HG03139 (cell line): ENCODE measurements at regions not wholly inside any gene's neighbourhood (a gene's known extent, or its start where the extent isn't known, plus 50 kb on each side); places are given as distances from the start of the nearest gene placed in this dataset.
"Not testable (repeated sequence)": the region's sequence is repeated elsewhere in the genome, so short reads cannot be mapped to it uniquely, and the experiment has no call there.

ENCODE experiments used
- ATAC-seq: cut with Tn5 transposase; IDR thresholded peaks from one replicate; pipeline ENCODE4 v1.9.1; 2021; ENCODE audit not compliant: unreplicated experiment

GRCh38 chr4:97027728-97028410 is 1115.4 kb downstream of the STPG2 start:
- ATAC-seq = no peak

- ATAC-seq = no peak
Observed at GRCh38 chr4:97028785-97029184, 1114.5 kb downstream of the STPG2 start.

- not testable (repeated sequence) for ATAC-seq
Observed at GRCh38 chr4:97037411-97038145, 1105.7 kb downstream of the STPG2 start.

- no peak for ATAC-seq
Observed at GRCh38 chr4:97038146-97038516, 1105.1 kb downstream of the STPG2 start.

- no peak for ATAC-seq
Observed at GRCh38 chr4:97072666-97073065, 1070.6 kb downstream of the STPG2 start.

- no peak for ATAC-seq
Observed at GRCh38 chr4:97073194-97073593, 1070.1 kb downstream of the STPG2 start.

GRCh38 chr4:97074531-97074930 is 1068.7 kb downstream of the STPG2 start:
- ATAC-seq = no peak

GRCh38 chr4:97081951-97082350 is 1061.3 kb downstream of the STPG2 start:
- no peak for ATAC-seq

GRCh38 chr4:97097036-97097435 is 1046.2 kb downstream of the STPG2 start:
- not testable (repeated sequence) for ATAC-seq

- not testable (repeated sequence) for ATAC-seq
Observed at GRCh38 chr4:97101171-97101570, 1042.1 kb downstream of the STPG2 start.

- no peak for ATAC-seq
Observed at GRCh38 chr4:97103252-97103651, 1040.0 kb downstream of the STPG2 start.

GRCh38 chr4:97104006-97104405 is 1039.3 kb downstream of the STPG2 start:
- no peak for ATAC-seq

GRCh38 chr4:97104666-97105065 is 1038.6 kb downstream of the STPG2 start:
- no peak for ATAC-seq

GRCh38 chr4:97105347-97106099 is 1037.8 kb downstream of the STPG2 start:
- no peak for ATAC-seq

GRCh38 chr4:97106161-97106560 is 1037.1 kb downstream of the STPG2 start:
- no peak for ATAC-seq

GRCh38 chr4:97110506-97110905 is 1032.8 kb downstream of the STPG2 start:
- no peak for ATAC-seq

- ATAC-seq = no peak
Observed at GRCh38 chr4:97116511-97116910, 1026.8 kb downstream of the STPG2 start.

GRCh38 chr4:97121493-97121892 is 1021.8 kb downstream of the STPG2 start:
- no peak for ATAC-seq

GRCh38 chr4:97123573-97123972 is 1019.7 kb downstream of the STPG2 start:
- no peak for ATAC-seq

- no peak for ATAC-seq
Observed at GRCh38 chr4:97132435-97132834, 1010.8 kb downstream of the STPG2 start.

GRCh38 chr4:97134456-97134855 is 1008.8 kb downstream of the STPG2 start:
- ATAC-seq = no peak

GRCh38 chr4:97139791-97140190 is 1003.5 kb downstream of the STPG2 start:
- ATAC-seq = no peak
